Bronchial epithelial cell (primary cell): ENCODE measurements at regions not wholly inside any gene's neighbourhood (a gene's known extent, or its start where the extent isn't known, plus 50 kb on each side); places are given as distances from the start of the nearest gene placed in this dataset.

Experiments
- DNase-seq: peaks from one replicate; pipeline ENCODE4 v3.0.0-alpha.2; 2010; ENCODE audit warnings: low read depth
- FAIRE-seq: peaks from 2 replicates; lab custom pipeline; 2011; peaks lifted over from hg19 to GRCh38; lab: Jason Lieb, UNC
- H3K27me3 ChIP-seq: 2 replicates; pipeline ENCODE4 v1.5.1; 2011; ENCODE audit warnings: low read length; ENCODE audit not compliant: control insufficient read depth, insufficient read depth
- H3K36me3 ChIP-seq: 2 replicates; pipeline ENCODE4 v1.5.1; 2011; ENCODE audit warnings: low read length; ENCODE audit not compliant: control insufficient read depth, insufficient read depth
- H3K4me3 ChIP-seq: 2 replicates; pipeline ENCODE4 v1.5.1; 2011; ENCODE audit warnings: mild to moderate bottlenecking, low read depth, low read length, control low read depth
- TF ChIP-seq, protein P1 (sequence below): IDR thresholded peaks from 2 replicates; pipeline ENCODE4 v1.5.1; 2011; ENCODE audit warnings: mild to moderate bottlenecking, moderate library complexity, low read length, control low read depth, inconsistent platforms; ENCODE audit not compliant: insufficient read depth, severe bottlenecking

DNA sequence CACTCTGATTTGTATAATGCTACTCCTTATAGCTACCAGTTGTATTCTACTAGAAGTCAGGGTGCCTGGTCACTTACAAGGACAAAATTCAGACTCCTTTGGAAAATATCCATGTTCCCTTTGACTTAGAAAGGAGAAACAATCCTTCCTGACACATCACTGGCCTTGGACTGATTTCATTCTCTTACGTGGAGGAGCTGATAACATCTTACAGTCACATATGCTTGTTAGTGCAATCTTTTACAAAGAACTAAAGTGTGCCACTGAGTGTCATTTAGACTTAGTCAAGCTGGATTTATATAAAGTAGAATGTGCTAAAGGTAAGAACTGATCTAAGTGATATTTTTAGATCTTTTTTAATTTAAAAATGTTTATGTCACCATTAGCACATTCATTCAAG lies 131.0 kb upstream of the TMTC2 start:
- Histone ChIP-seq H3K4me3 (no peak overlapping the region), H3K27me3 (no peaks in the 10 kb centered on the region), H3K36me3 (no peaks in the 10 kb centered on the region)
- TF ChIP-seq, protein P1, sequence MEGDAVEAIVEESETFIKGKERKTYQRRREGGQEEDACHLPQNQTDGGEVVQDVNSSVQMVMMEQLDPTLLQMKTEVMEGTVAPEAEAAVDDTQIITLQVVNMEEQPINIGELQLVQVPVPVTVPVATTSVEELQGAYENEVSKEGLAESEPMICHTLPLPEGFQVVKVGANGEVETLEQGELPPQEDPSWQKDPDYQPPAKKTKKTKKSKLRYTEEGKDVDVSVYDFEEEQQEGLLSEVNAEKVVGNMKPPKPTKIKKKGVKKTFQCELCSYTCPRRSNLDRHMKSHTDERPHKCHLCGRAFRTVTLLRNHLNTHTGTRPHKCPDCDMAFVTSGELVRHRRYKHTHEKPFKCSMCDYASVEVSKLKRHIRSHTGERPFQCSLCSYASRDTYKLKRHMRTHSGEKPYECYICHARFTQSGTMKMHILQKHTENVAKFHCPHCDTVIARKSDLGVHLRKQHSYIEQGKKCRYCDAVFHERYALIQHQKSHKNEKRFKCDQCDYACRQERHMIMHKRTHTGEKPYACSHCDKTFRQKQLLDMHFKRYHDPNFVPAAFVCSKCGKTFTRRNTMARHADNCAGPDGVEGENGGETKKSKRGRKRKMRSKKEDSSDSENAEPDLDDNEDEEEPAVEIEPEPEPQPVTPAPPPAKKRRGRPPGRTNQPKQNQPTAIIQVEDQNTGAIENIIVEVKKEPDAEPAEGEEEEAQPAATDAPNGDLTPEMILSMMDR: no peak
- DNase-seq: no peak
- FAIRE-seq: no peak

DNA sequence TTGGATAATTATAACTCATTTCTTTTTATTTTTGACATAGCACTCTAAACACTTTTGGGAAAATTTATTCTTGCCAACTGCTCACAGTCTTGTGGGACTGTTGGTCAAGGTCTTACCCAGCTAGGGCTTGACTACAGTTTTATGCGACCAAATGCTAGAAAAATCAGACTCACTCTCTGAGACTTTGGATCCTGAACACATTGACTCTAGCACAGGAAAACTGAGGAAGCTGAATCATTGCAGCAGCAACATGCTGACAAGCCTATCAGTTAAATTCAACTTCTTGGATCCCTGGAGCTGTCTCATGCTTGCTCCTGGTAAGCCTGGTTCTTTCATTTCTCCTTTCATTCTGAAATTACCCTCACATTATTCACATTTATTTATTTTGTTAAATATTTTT lies 120.7 kb upstream of the TMTC2 start:
- H3K4me3 ChIP-seq: no peak overlapping the region
- DNase-seq (no peak), FAIRE-seq (no peak)
- TF ChIP-seq, protein P1: no peak
- H3K27me3 ChIP-seq: no peaks in the 10 kb centered on the region
- H3K36me3 ChIP-seq: no peaks in the 10 kb centered on the region

DNA sequence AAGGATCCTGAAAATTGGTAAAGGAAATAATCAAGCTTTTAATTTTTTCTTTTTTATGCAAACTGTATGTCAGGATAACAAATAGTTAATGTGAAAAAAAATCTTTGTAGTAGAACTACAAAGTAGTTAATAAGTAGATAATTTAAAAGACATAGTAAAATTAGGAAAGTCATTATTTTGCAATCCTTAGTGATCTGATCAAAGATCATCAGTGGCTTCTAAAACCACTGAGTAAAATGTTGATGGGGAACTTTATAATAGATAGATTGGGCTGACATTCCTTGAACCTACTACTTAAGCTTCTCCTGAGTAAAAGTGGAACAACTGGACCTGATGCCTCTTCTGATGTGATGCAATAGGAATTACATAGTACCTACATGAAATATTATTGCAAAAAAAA lies 119.0 kb upstream of the TMTC2 start:
- DNase-seq (no peak), FAIRE-seq (no peak)
- Histone ChIP-seq H3K4me3 (no peak overlapping the region), H3K27me3 (no peaks in the 10 kb centered on the region), H3K36me3 (no peaks in the 10 kb centered on the region)
- TF ChIP-seq, protein P1: no peak

DNA sequence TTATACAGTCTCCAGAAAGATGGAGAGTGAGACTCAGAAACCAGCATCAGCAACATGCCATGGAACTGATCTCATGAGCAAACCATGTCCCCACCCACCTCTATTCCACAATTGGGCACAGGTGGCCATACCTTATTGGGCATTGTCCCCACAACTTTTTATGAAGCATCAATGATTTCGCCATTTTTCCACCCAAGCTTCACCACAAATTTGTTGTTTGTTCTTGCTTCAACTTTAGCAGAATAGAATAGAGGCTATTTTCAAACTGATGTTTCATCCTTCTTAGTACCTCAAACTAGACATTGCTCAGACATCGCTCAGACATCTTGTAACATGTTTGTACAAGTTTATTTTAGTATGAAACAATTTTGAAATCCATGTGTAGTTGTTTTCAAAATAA lies 112.5 kb upstream of the TMTC2 start:
- H3K36me3 ChIP-seq: no peaks in the 10 kb centered on the region
- DNase-seq (peak; percentile 70), FAIRE-seq (no peak)
- TF ChIP-seq, protein P1: no peak
- H3K4me3 ChIP-seq: no peak overlapping the region
- no peaks in the 10 kb centered on the region for H3K27me3 ChIP-seq

DNA sequence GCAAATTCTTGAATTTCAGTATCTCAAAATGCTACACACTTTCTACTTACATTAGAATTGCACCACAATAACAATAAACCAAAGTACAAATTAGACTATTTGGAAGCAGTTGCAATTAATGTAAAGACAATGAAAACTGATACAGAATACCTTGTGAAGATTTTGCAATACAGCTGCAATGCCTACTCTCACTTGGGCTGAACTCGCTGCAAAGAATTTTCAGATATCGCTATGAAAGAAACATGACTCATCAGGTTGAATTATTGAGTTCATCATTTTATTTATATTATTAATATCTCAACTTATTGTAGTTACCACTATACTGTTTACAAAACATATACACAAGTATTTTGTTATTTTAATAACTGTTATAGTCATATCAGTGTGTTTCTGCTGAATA lies 108.0 kb upstream of the TMTC2 start:
- Histone ChIP-seq H3K36me3 (no peaks in the 10 kb centered on the region), H3K27me3 (no peaks in the 10 kb centered on the region), H3K4me3 (no peak overlapping the region)
- FAIRE-seq (no peak), DNase-seq (no peak)
- TF ChIP-seq, protein P1: no peak

DNA sequence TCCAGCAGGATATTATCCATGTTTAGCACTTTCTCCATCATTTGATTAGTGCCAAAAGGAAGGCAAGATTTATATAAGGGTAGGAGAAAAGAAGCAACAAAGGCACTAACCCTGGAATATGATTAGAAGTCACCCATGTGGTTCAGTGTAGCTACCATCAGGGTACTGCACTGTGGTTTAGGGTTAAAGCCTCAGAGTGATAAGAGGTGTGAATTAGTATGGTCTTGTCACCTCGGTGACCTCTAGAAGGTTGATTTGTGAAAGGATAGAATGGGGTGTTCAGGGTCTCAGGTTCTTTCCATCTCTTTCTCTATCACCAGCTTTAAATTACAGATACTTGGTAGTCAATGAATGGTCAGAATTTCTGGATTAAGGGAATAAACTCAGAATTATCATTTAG lies 103.0 kb upstream of the TMTC2 start:
- Histone ChIP-seq H3K27me3 (no peaks in the 10 kb centered on the region), H3K36me3 (no peaks in the 10 kb centered on the region), H3K4me3 (no peak overlapping the region)
- DNase-seq (no peak), FAIRE-seq (no peak)
- TF ChIP-seq, protein P1: no peak
